GM12865 (cell line): ENCODE measurements at regions not wholly inside any gene's neighbourhood (a gene's known extent, or its start where the extent isn't known, plus 50 kb on each side); places are given as distances from the start of the nearest gene placed in this dataset.

ENCODE experiments used
- DNase-seq: peaks from one replicate; pipeline ENCODE4 v3.0.0; 2010; ENCODE audit warnings: low read depth
- H3K4me3 ChIP-seq: 2 replicates; pipeline ENCODE4 v1.5.1; 2011; ENCODE audit warnings: mild to moderate bottlenecking, low read depth, low read length, control low read depth
- CTCF ChIP-seq: IDR thresholded peaks from 2 replicates; pipeline ENCODE4 v1.5.1; 2011; ENCODE audit warnings: low read length, control low read depth, low read depth, inconsistent platforms; ENCODE audit not compliant: insufficient read depth; ENCODE audit errors: missing control alignments

DNA sequence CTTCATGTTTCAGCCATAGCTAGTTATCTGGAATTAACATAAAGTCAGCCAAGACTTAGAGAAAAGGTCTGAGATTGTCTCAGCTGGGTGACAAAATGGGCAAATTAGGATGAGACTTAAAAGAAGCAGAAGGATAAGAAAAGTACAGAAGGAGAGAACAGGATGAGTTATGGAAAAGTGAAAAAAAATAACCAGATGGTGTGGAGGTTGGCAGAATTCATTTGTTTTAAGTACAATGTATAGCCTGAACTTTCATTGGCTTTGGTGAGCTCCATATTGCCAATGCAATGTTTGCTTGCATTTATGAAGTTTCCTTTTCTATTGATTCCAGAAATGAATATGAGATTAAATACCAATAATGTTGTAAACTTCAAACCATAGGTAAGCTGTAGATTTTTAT lies 447.2 kb upstream of the DPH6 start:
- TF ChIP-seq CTCF: no peak
- no peak overlapping the region for H3K4me3 ChIP-seq
- DNase-seq: no peak

- no peak for TF ChIP-seq CTCF
- no peak for DNase-seq
- no peak overlapping the region for H3K4me3 ChIP-seq
Observed at GRCh38 chr15:35994876-35995275, 448.9 kb upstream of the DPH6 start.

DNA sequence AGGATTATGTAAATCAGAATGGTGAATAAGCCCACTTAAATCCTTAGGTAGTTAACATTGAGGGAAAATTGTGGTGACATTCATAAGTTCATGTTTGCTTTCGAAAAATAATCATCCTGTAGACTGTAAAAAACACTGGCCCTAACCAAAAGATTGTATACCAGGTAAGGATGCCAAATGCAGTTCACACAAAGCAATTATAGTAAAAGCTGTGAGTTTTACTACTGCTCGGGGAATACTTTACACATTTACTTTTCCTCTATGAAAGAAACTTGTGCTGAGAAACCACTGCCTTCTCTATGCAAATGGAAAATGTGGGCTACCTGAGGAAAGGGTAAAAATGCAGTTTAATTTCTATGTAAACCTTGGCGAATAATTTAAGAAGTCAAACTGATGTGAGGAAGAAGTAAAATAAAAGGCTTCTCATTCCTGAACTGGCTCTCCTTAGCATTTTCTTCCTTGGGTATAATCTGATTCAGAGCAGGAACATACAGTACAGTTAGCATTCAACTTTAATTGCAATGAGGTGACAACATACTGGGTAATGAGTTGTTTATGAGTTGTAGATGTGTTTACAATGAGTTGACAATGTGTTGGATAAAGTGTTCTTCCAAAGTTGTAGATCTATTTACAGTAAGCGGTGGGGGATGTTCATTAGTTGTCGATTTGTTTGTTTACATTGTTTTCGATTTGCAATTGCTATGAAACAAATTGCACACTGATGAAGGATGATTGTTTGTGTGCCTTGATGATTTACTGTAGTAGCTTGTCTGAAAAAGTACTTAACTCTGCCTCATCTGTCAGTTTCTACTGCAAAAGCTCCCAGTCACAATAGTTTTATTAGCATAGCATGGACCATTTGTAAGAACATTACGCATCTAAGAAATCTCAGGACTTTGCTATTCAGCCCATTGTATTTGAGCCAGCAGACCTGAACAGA lies 453.0 kb upstream of the DPH6 start:
- H3K4me3 ChIP-seq: no peak overlapping the region
- DNase-seq: no peak
- TF ChIP-seq CTCF: no peak

DNA sequence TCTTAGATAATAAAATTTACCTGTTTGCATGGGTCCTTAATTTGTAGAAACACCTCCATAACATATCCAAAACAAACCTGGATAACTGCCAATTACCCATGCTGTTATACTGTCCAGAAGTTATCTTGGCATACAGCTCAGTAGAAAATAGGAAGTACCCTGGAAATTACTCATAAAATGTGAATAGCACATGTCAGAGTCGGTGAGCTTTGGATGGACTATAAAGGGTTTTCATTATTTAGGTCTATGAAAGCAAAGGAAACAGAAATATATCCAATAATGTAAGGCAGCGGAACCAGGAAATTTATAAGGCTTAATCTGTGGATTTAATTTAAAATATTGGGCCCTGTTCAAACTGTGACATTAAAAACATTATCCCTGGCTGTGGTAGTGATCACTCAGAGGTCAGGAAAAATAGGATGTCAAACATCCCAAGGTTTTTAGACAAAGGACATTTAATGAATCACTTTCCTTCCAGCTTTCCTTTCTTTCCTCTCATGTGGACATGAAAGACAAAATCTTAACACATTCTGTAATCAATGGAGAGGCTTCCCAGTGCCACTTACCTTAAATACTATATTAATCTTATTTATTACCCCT lies 459.0 kb upstream of the DPH6 start:
- no peak overlapping the region for H3K4me3 ChIP-seq
- DNase-seq: no peak
- TF ChIP-seq CTCF: no peak

GRCh38 chr15:36005542-36005941 lies 459.6 kb upstream of the DPH6 start:
- DNase-seq: no peak
- H3K4me3 ChIP-seq: no peak overlapping the region
- TF ChIP-seq CTCF: no peak

DNA sequence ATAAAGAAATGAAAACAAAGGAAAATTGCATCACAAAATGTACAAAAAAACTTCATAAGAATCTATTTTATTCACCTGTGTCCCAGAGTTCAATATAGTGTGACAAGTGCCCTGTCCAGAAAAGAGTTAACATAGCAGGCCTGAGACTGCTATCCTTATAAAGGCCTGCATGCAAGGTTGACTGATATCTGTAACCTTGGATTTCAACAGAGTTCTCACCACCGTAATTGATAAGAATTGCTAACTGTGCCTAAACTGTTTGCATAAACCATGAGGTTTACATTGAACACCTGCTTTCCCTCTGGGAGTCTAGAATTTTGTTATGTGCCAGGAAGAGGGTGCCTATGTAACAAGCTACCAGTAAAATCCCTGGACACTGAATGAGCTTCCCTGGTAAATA lies 461.7 kb upstream of the DPH6 start:
- DNase-seq: no peak
- TF ChIP-seq CTCF: no peak
- no peak overlapping the region for H3K4me3 ChIP-seq
